K562 (cell line): ENCODE measurements at regions not wholly inside any gene's neighbourhood (a gene's known extent, or its start where the extent isn't known, plus 50 kb on each side); places are given as distances from the start of the nearest gene placed in this dataset.

Source experiments
- ATAC-seq: fragments of 200-7000 bp; cut with Tn5 transposase; 3 replicates; pipeline ENCODE4 v1.9.1; 2020; ENCODE audit warnings: moderate library complexity
- BruUV-seq: library from RNA; stranded (reverse); fragments of 400-500 nt; replicated peaks from 2 replicates; lab custom pipeline; 2021; lab: Mats Ljungman, UMichigan
- CTCF ChIA-PET: fragments of 300-600 bp; formaldehyde crosslinking; extraction: SDS; loops from one replicate; lab custom pipeline; 2021; ENCODE audit warnings: low intra/inter-chr PET ratio; lab: Yijun Ruan, JAX
- POLR2A ChIA-PET: fragments of 300-600, 350-650 bp; sonication (Branson Sonifier 250); formaldehyde crosslinking; extraction: SDS; loops from one replicate; lab custom pipeline; 2021; ENCODE audit warnings: antibody characterized with exemption, inconsistent platforms; lab: Yijun Ruan, JAX
- DNase-seq, 4 experiments: peaks; one replicate each; pipeline versions ENCODE4 v3.0.0 to v3.0.0-alpha.2; 2011 to 2018; ENCODE audit warnings: low spot score in 3 of 4, mixed read lengths in 3 of 4; ENCODE audit errors: extremely low read depth in 1 of 4
- FAIRE-seq: peaks from 2 replicates; lab custom pipeline; 2011; peaks lifted over from hg19 to GRCh38; lab: Jason Lieb, UNC
- H2AFZ ChIP-seq: 2 replicates; pipeline ENCODE4 v1.6.0; 2011; ENCODE audit warnings: low read depth, low read length, control low read depth, inconsistent platforms
- H3K27ac ChIP-seq: fragments of 200-600 bp; 3 replicates; pipeline ENCODE4 v1.8.0; 2011; ENCODE audit warnings: low read depth, mild to moderate bottlenecking, control low read depth, inconsistent platforms, low read length, moderate library complexity, mixed read lengths; ENCODE audit errors: extremely low read depth
- H3K27me3 ChIP-seq, 2 experiments: fragments of 300-600 bp in 1 of 2; 2 replicates in 1 of 2; 3 replicates in 1 of 2; pipeline versions ENCODE4 v1.6.0 to v1.8.0; 2011; ENCODE audit warnings: inconsistent platforms in 2 of 2, low read length in 2 of 2, mild to moderate bottlenecking in 1 of 2, mixed read lengths in 1 of 2, moderate library complexity in 1 of 2; ENCODE audit not compliant: control insufficient read depth in 2 of 2, insufficient read depth in 2 of 2
- H3K36me3 ChIP-seq: fragments of 300-600 bp; 3 replicates; pipeline ENCODE4 v1.8.0; 2011; ENCODE audit warnings: mild to moderate bottlenecking, low read length, inconsistent platforms; ENCODE audit not compliant: control insufficient read depth, insufficient read depth
- H3K4me1 ChIP-seq, 2 experiments: fragments of 200-600 bp in 1 of 2; replicated peaks in 1 of 2; 2 replicates in 1 of 2; 3 replicates in 1 of 2; pipeline versions ENCODE4 v1.5.1 to v1.8.0; 2011; ENCODE audit warnings: inconsistent platforms in 2 of 2, low read length in 2 of 2, mild to moderate bottlenecking in 1 of 2, mixed read lengths in 1 of 2, moderate library complexity in 1 of 2; ENCODE audit not compliant: control insufficient read depth in 2 of 2, insufficient read depth in 2 of 2
- H3K4me2 ChIP-seq: 2 replicates; pipeline ENCODE4 v1.6.1; 2011; ENCODE audit warnings: low read length, control low read depth, inconsistent platforms, mixed read lengths; ENCODE audit not compliant: insufficient read depth
- H3K4me3 ChIP-seq: fragments of 200-600 bp; sonication (generic), shearing (Covaris generic); 2 replicates; pipeline ENCODE4 v1.5.1; 2016; ENCODE audit warnings: control low read depth, inconsistent platforms
- H3K79me2 ChIP-seq: fragments of 200-600 bp; 3 replicates; pipeline ENCODE4 v1.8.0; 2011; ENCODE audit warnings: low read length, inconsistent platforms; ENCODE audit not compliant: control insufficient read depth, insufficient read depth
- H3K9ac ChIP-seq, 2 experiments: 2 replicates each; pipeline versions ENCODE4 v1.6.0 to v1.6.1; 2011; ENCODE audit warnings: low read depth in 2 of 2, low read length in 2 of 2, control low read depth in 1 of 2, inconsistent platforms in 1 of 2, mild to moderate bottlenecking in 1 of 2, mixed read lengths in 1 of 2; ENCODE audit not compliant: insufficient read depth in 1 of 2
- H3K9me1 ChIP-seq: one replicate; pipeline ENCODE4 v1.6.0; 2011; ENCODE audit warnings: inconsistent platforms, mild to moderate bottlenecking, low read length, moderate library complexity; ENCODE audit not compliant: control insufficient read depth, insufficient read depth
- H3K9me3 ChIP-seq: replicated peaks from 2 replicates; pipeline ENCODE4 v1.5.1; 2011; ENCODE audit warnings: low read depth, low read length, inconsistent platforms; ENCODE audit not compliant: control insufficient read depth, insufficient read depth
- H4K20me1 ChIP-seq: replicated peaks from 2 replicates; pipeline ENCODE4 v1.6.1; 2011; ENCODE audit warnings: low read length, inconsistent platforms, mixed read lengths; ENCODE audit not compliant: control insufficient read depth, insufficient read depth
- ATF1 ChIP-seq, 2 experiments: fragments of 450-650 bp in 1 of 2; IDR thresholded peaks; 2 replicates each; pipeline ENCODE4 v1.6.1; 2016; ENCODE audit warnings: missing compliant biosample characterization in 1 of 2, missing genetic modification characterization in 1 of 2
- CREBBP ChIP-seq: IDR thresholded peaks from one replicate; pipeline ENCODE4 v1.6.1; 2012; ENCODE audit warnings: low read depth, mild to moderate bottlenecking, control low read depth, inconsistent platforms, low read length
- FOSL1 ChIP-seq: fragments of 200-800 bp; sonication (Bioruptor generic); conservative IDR thresholded peaks from 2 replicates; pipeline ENCODE4 v1.6.1; 2016; ENCODE audit warnings: missing genetic modification characterization, missing compliant biosample characterization
- GABPA ChIP-seq: fragments of 200-800 bp; sonication (Bioruptor generic); conservative IDR thresholded peaks from 2 replicates; pipeline ENCODE4 v1.6.1; 2016; ENCODE audit warnings: low read depth, missing genetic modification characterization, missing compliant biosample characterization
- GATAD2A ChIP-seq: fragments of 450-650 bp; IDR thresholded peaks from 2 replicates; pipeline ENCODE4 v1.6.1; 2017
- MNT ChIP-seq, 2 experiments: fragments of 450-650 bp; conservative IDR thresholded peaks; 2 replicates each; pipeline ENCODE4 v1.6.1; 2017; ENCODE audit warnings: mild to moderate bottlenecking in 2 of 2, moderate library complexity in 2 of 2
- RAD51 ChIP-seq: fragments of 450-650 bp; IDR thresholded peaks from 2 replicates; pipeline ENCODE4 v1.7.1; 2016; ENCODE audit warnings: low read depth, mild to moderate bottlenecking, borderline replicate concordance
- USF2 ChIP-seq: sonication (generic); formaldehyde crosslinking; IDR thresholded peaks from 2 replicates; pipeline ENCODE4 v1.5.0; 2020; ENCODE audit warnings: missing genetic modification reagents
- VEZF1 ChIP-seq: fragments of 200-800 bp; sonication (Bioruptor generic); IDR thresholded peaks from 2 replicates; pipeline ENCODE4 v1.6.1; 2017; ENCODE audit warnings: missing genetic modification characterization, missing compliant biosample characterization
- ZBED1 ChIP-seq: IDR thresholded peaks from 2 replicates; pipeline ENCODE4 v1.6.1; 2014
- ZNF280B ChIP-seq: fragments of 250-450 bp; sonication (Bioruptor Pico); IDR thresholded peaks from 2 replicates; pipeline ENCODE4 v1.5.1; 2021; ENCODE audit warnings: mild to moderate bottlenecking
- ZNF707 ChIP-seq: fragments of 250-450 bp; sonication (Bioruptor Pico); conservative IDR thresholded peaks from 2 replicates; pipeline ENCODE4 v1.8.0; 2022; ENCODE audit warnings: inconsistent platforms, mild to moderate bottlenecking, moderate library complexity
- WGBS: fragments of 100-300 bp; shearing (Covaris generic); methylation state at CpG from one replicate; pipeline ENCODE4 v1.1.6; 2016; ENCODE audit warnings: low coverage, mixed read lengths; ENCODE audit not compliant: insufficient coverage; ENCODE audit errors: missing lambda C conversion rate; 5-methylcytosine and 5-hydroxymethylcytosine counted together
- in situ Hi-C: fragments of 300-500 bp; cut with MboI; formaldehyde crosslinking; loops from 4 replicates; pipeline ENCODE4 v1.15.0; 2018; ENCODE audit warnings: inconsistent platforms, mixed read lengths
- intact Hi-C: fragments of 100-400 bp; cut with micrococcal nuclease; formaldehyde crosslinking; loops from 2 replicates; pipeline ENCODE4 v1.14.2; 2022

- H3K4me3 ChIP-seq = no peak overlapping the region
- no peaks in the 10 kb centered on the region for H3K9me1 ChIP-seq
- H3K9ac ChIP-seq = no peak overlapping the region
- intact Hi-C loops = no loop called here
- DNase-seq (peak in 1 of 4 experiments; percentile 9), FAIRE-seq (no peak), ATAC-seq (peak; percentile 53)
- no peaks in the 10 kb centered on the region for H3K36me3 ChIP-seq
- no peaks in the 10 kb centered on the region; a peak in 1 of 5 replicates for H3K27me3 ChIP-seq
- no peaks in the 10 kb centered on the region for H3K79me2 ChIP-seq
- H4K20me1 ChIP-seq = no peaks in the 10 kb centered on the region
- TF ChIP-seq ATF1 (CRISPR knock-in tag; IDR thresholded peaks at IDR 0.05) (no peak), ATF1 (tag; IDR thresholded peaks at IDR 0.05) (0 out of 2 replicates have a peak, but pooled peaks have one; percentile 16), RAD51 (peak; percentile 56), GABPA (tag) (peak; percentile 19; the same call in 1 of the 2 replicates), GATAD2A (no peak), ZNF280B (CRISPR knock-in tag) (no peak), CREBBP (no peak), MNT (conservative IDR thresholded peaks at IDR 0.05) (peak in 1 of 2 experiments; percentile 60; a peak in 2 of 4 replicates), FOSL1 (tag) (peak; percentile 41), ZNF707 (CRISPR knock-in tag) (no peak), VEZF1 (peak; percentile 22; the same call in 1 of the 2 replicates), USF2 (CRISPR knock-in tag) (peak; percentile 89), ZBED1 (no peak)
- H3K4me1 ChIP-seq = 0 out of 5 replicates have a peak, but pooled peaks cover 0 to 5% of the 10 kb centered on the region in 2 experiments
- 1% methylated on average over 5 of the region's 5 CpGs for WGBS
- H3K9me3 ChIP-seq = no peaks in the 10 kb centered on the region
- in situ Hi-C loops = no loop called here
- CTCF ChIA-PET = no interaction called here
- no peak overlapping the region for H2AFZ ChIP-seq
- no peak overlapping the region for H3K27ac ChIP-seq
- no TSS peak for BruUV-seq
- peak overlapping the region; percentile 21; the same call in 1 of the 2 replicates for H3K4me2 ChIP-seq
- POLR2A ChIA-PET = no interaction called here
These were observed 98.9 kb upstream of the ST8SIA2 start for GRCh38 chr15:92294759-92295158.
